ENCODE measurements at regions not wholly inside any gene's neighbourhood (a gene's known extent, or its start where the extent isn't known, plus 50 kb on each side); places are given as distances from the start of the nearest gene placed in this dataset.

DNA sequence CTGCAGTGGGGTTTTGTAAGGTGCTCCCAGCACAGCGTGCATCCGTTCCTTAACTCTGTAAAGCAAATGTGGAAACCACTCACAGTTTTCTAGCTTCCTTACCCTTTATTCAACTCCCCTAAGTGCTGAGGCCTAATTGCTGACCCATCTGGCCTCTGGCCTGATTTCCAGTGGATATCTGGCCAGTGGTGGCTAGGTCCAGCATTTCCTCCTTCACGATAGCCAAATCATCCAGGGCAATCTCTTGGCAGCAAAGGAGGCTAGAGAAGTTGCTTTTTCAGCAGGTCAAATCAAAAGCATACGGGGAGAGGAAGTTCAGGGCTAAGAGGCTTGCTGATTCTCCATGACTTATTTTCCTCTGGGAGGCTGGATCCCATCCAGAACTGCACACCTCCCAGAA is 286.3 kb upstream of the VLDLR start:
- Histone ChIP-seq H3K9ac (ENCODE audit: low read length) (no peak overlapping the region), H3K4me1 (ENCODE audit: low read length) (no peaks in the 10 kb centered on the region), H3K27ac (ENCODE audit: low read length) (no peak overlapping the region), H4K20me1 (ENCODE audit: insufficient read depth, low read length) (no peaks in the 10 kb centered on the region), H3K4me3 (ENCODE audit: low read length) (no peak overlapping the region), H3K9me3 (ENCODE audit: insufficient read depth, low read length) (no peaks in the 10 kb centered on the region), H3K27me3 (ENCODE audit: low read depth, low read length) (no peaks in the 10 kb centered on the region), H3K4me2 (ENCODE audit: low read length) (no peak overlapping the region), H3K36me3 (replicated peaks; ENCODE audit: low read depth, low read length) (no peaks in the 10 kb centered on the region), H2AFZ (ENCODE audit: low read depth, low read length) (no peak overlapping the region), H3K79me2 (ENCODE audit: low read length) (no peaks in the 10 kb centered on the region)
- no peak for TF ChIP-seq EZH2phosphoT487 (IDR thresholded peaks at IDR 0.05; ENCODE audit: low read depth)
- TF ChIP-seq, protein P1, sequence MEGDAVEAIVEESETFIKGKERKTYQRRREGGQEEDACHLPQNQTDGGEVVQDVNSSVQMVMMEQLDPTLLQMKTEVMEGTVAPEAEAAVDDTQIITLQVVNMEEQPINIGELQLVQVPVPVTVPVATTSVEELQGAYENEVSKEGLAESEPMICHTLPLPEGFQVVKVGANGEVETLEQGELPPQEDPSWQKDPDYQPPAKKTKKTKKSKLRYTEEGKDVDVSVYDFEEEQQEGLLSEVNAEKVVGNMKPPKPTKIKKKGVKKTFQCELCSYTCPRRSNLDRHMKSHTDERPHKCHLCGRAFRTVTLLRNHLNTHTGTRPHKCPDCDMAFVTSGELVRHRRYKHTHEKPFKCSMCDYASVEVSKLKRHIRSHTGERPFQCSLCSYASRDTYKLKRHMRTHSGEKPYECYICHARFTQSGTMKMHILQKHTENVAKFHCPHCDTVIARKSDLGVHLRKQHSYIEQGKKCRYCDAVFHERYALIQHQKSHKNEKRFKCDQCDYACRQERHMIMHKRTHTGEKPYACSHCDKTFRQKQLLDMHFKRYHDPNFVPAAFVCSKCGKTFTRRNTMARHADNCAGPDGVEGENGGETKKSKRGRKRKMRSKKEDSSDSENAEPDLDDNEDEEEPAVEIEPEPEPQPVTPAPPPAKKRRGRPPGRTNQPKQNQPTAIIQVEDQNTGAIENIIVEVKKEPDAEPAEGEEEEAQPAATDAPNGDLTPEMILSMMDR (IDR thresholded peaks at IDR 0.05; ENCODE audit: low read depth, low read length) = no peak

- H3K79me2 ChIP-seq (ENCODE audit: low read length) = no peaks in the 10 kb centered on the region
- TF ChIP-seq, protein P1 (IDR thresholded peaks at IDR 0.05; ENCODE audit: low read depth, low read length) = peak; percentile 48
- TF ChIP-seq EZH2phosphoT487 (IDR thresholded peaks at IDR 0.05; ENCODE audit: low read depth) = no peak
Observed at GRCh38 chr9:2336055-2336454, 285.5 kb upstream of the VLDLR start.

DNA sequence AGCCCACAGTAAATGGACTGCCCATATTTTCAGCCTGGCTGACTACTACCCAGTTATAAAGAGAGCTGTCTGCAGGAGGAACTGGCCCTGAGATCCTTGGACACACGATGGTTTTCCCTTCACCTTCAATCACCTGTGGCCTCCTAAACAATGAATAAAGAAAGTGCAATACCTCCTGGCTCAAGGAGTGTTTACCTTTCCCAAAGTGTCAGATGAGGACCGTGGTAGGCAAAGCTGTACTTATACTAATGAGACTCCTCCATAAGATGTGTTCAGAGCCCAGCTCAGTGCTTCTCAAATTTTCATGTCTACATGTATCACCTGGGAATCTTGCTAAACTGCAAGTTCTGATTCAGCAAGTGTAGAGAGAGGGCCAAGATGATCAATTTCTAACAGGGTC is 284.5 kb upstream of the VLDLR start:
- no peaks in the 10 kb centered on the region for H3K4me1 ChIP-seq (ENCODE audit: low read length)
- H3K4me2 ChIP-seq (ENCODE audit: low read length) = no peak overlapping the region

More at GRCh38 chr9:2336055-2336454, 285.5 kb upstream of the VLDLR start:
- Histone ChIP-seq H3K4me3 (ENCODE audit: low read length) (no peak overlapping the region), H3K4me1 (ENCODE audit: low read length) (no peaks in the 10 kb centered on the region), H3K36me3 (replicated peaks; ENCODE audit: low read depth, low read length) (no peaks in the 10 kb centered on the region), H4K20me1 (ENCODE audit: insufficient read depth, low read length) (no peaks in the 10 kb centered on the region), H3K9ac (ENCODE audit: low read length) (no peak overlapping the region), H3K9me3 (ENCODE audit: insufficient read depth, low read length) (no peaks in the 10 kb centered on the region), H3K27ac (ENCODE audit: low read length) (no peak overlapping the region), H3K4me2 (ENCODE audit: low read length) (no peak overlapping the region), H3K27me3 (ENCODE audit: low read depth, low read length) (no peaks in the 10 kb centered on the region), H2AFZ (ENCODE audit: low read depth, low read length) (no peak overlapping the region)

GRCh38 chr9:2337627-2338026 is 284.0 kb upstream of the VLDLR start:
- Histone ChIP-seq H4K20me1 (ENCODE audit: insufficient read depth, low read length) (no peaks in the 10 kb centered on the region), H3K9ac (ENCODE audit: low read length) (no peak overlapping the region), H3K4me1 (ENCODE audit: low read length) (no peaks in the 10 kb centered on the region), H2AFZ (ENCODE audit: low read depth, low read length) (no peak overlapping the region), H3K9me3 (ENCODE audit: insufficient read depth, low read length) (no peaks in the 10 kb centered on the region), H3K27ac (ENCODE audit: low read length) (no peak overlapping the region), H3K4me3 (ENCODE audit: low read length) (no peak overlapping the region), H3K79me2 (ENCODE audit: low read length) (no peaks in the 10 kb centered on the region), H3K36me3 (replicated peaks; ENCODE audit: low read depth, low read length) (no peaks in the 10 kb centered on the region), H3K4me2 (ENCODE audit: low read length) (no peak overlapping the region), H3K27me3 (ENCODE audit: low read depth, low read length) (no peaks in the 10 kb centered on the region)
- TF ChIP-seq EZH2phosphoT487 (IDR thresholded peaks at IDR 0.05; ENCODE audit: low read depth) = no peak
- TF ChIP-seq, protein P1 (IDR thresholded peaks at IDR 0.05; ENCODE audit: low read depth, low read length) = no peak

More for the DNA sequence above, 284.5 kb upstream of the VLDLR start:
- H3K27me3 ChIP-seq (ENCODE audit: low read depth, low read length) = no peaks in the 10 kb centered on the region
- no peaks in the 10 kb centered on the region for H3K79me2 ChIP-seq (ENCODE audit: low read length)
- H3K36me3 ChIP-seq (replicated peaks; ENCODE audit: low read depth, low read length) = no peaks in the 10 kb centered on the region
- H3K27ac ChIP-seq (ENCODE audit: low read length) = no peak overlapping the region
- H4K20me1 ChIP-seq (ENCODE audit: insufficient read depth, low read length) = no peaks in the 10 kb centered on the region
- no peak overlapping the region for H3K4me3 ChIP-seq (ENCODE audit: low read length)
- H3K9me3 ChIP-seq (ENCODE audit: insufficient read depth, low read length) = no peaks in the 10 kb centered on the region
- no peak overlapping the region for H2AFZ ChIP-seq (ENCODE audit: low read depth, low read length)
- H3K9ac ChIP-seq (ENCODE audit: low read length) = no peak overlapping the region
- no peak for TF ChIP-seq EZH2phosphoT487 (IDR thresholded peaks at IDR 0.05; ENCODE audit: low read depth)
- TF ChIP-seq, protein P1 (IDR thresholded peaks at IDR 0.05; ENCODE audit: low read depth, low read length) = no peak

All from OCI-LY3 (cell line).